ENCODE measurements at regions not wholly inside any gene's neighbourhood (a gene's known extent, or its start where the extent isn't known, plus 50 kb on each side); places are given as distances from the start of the nearest gene placed in this dataset.

DNA sequence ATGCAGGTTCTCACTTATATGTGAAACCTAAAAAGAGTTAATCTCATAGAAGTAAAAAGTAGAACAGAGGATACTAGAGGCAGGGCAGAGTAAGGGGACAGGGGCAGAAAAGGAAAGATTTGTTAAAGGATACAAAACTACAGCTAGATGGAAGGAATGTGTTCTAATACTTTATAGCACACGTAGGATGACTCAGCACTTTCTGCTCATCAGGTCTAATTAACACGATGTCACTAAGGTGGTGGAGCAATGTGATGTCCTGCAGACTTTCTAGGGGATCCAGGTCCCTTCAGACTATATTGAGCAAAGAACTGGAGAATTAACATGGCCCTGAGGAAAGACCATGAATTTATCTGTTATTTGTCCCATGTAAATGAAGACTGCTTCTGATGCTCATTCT lies 80.8 kb upstream of the CMKLR1 start:
- no peaks in the 10 kb centered on the region for H3K9me3 ChIP-seq
- no peak overlapping the region for H3K27ac ChIP-seq (replicated peaks in 1 of 4)
- DNase-seq (ENCODE audit: extremely low spot score) = no peak
- H3K4me3 ChIP-seq = no peak overlapping the region
- intact Hi-C loops (cut with DNase I) = no loop called here
- H3K27me3 ChIP-seq = no peaks in the 10 kb centered on the region
- H3K36me3 ChIP-seq = no peaks in the 10 kb centered on the region
- TF ChIP-seq POLR2AphosphoS5 (IDR thresholded peaks at IDR 0.05) = no peak
- TF ChIP-seq, protein P1, sequence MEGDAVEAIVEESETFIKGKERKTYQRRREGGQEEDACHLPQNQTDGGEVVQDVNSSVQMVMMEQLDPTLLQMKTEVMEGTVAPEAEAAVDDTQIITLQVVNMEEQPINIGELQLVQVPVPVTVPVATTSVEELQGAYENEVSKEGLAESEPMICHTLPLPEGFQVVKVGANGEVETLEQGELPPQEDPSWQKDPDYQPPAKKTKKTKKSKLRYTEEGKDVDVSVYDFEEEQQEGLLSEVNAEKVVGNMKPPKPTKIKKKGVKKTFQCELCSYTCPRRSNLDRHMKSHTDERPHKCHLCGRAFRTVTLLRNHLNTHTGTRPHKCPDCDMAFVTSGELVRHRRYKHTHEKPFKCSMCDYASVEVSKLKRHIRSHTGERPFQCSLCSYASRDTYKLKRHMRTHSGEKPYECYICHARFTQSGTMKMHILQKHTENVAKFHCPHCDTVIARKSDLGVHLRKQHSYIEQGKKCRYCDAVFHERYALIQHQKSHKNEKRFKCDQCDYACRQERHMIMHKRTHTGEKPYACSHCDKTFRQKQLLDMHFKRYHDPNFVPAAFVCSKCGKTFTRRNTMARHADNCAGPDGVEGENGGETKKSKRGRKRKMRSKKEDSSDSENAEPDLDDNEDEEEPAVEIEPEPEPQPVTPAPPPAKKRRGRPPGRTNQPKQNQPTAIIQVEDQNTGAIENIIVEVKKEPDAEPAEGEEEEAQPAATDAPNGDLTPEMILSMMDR (IDR thresholded peaks at IDR 0.05) = no peak
- TF ChIP-seq POLR2A (IDR thresholded peaks at IDR 0.05; ENCODE audit: low read depth) = no peak
- TF ChIP-seq EP300 (IDR thresholded peaks at IDR 0.05) = no peak
- peaks cover 0 to 25% (median 17%) of the 10 kb centered on the region in 4 donors for H3K4me1 ChIP-seq
- 60% methylated on average over 2 of the region's 2 CpGs for WGBS

DNA sequence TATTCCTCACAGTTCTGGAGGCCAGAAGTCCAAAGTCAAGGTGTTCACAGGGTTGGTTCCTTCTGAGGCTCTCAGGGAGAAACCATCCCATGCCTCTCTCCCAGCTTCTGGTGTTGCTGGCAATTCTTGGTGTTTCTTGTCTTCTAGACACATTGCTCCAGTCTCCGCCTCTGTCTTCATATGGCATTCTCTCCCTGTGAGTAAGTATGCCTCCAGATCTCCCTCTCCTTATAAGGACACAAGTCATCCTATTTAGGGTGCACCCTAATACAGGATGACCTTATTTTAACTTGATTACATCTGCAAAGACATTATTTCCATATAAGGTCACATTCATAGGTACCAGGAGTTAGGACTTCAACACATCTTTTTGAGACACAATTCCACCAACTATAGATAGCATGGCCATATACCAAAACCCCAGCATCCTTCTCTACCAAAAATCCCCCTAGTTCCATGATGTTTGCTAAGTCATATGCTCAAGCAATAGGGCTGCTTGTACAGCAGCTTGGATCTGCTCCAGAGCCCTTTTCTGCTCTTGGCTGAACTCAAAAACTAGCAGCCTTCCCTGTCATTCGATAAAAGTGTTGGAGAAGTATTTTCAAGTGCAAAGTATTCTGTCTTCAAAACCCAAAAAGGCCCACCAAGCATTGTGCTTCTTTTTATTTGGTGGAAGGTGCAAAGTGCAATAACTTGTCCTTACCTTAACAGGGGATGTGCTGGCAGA lies 79.2 kb upstream of the CMKLR1 start:
- WGBS = 81% methylated on average over 2 of the region's 2 CpGs
- H3K9me3 ChIP-seq = no peaks in the 10 kb centered on the region
- no peaks in the 10 kb centered on the region for H3K27me3 ChIP-seq
- no peaks in the 10 kb centered on the region for H3K36me3 ChIP-seq
- TF ChIP-seq POLR2AphosphoS5 (IDR thresholded peaks at IDR 0.05) (no peak), EP300 (IDR thresholded peaks at IDR 0.05) (no peak), POLR2A (IDR thresholded peaks at IDR 0.05; ENCODE audit: low read depth) (no peak)
- TF ChIP-seq, protein P1 (IDR thresholded peaks at IDR 0.05) = no peak
- intact Hi-C loops (cut with DNase I) = no loop called here
- peaks cover 0 to 25% (median 17%) of the 10 kb centered on the region in 4 donors for H3K4me1 ChIP-seq
- no peak overlapping the region for H3K27ac ChIP-seq (replicated peaks in 1 of 4)
- no peak overlapping the region for H3K4me3 ChIP-seq
- DNase-seq (ENCODE audit: extremely low spot score) = no peak

DNA sequence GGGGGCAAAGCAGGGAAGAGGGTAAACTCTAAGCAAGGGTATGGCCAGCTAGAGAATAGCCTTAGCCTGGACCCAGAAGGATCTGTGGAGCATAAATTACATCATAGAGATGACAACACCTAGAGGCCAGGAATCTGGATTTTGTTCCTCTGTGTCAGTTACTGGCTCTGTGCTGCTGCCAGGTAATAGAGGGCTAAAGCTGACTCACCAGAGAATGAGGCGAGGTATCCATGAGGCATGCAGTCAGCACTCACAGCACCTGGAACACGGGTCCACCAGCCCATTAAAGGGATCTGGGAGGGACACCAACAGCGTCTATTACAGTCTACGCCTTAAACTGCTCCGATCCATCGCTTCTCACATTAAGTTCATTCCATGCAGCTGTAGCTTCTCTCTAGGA lies 74.9 kb upstream of the CMKLR1 start:
- Histone ChIP-seq H3K36me3 (no peaks in the 10 kb centered on the region), H3K9me3 (no peaks in the 10 kb centered on the region), H3K27ac (replicated peaks in 1 of 4) (no peak overlapping the region), H3K27me3 (no peaks in the 10 kb centered on the region), H3K4me3 (no peak overlapping the region), H3K4me1 (peaks cover 0 to 14% (median 6%) of the 10 kb centered on the region in 4 donors)
- no peak for DNase-seq (ENCODE audit: extremely low spot score)
- WGBS = 89% methylated on average over 6 of the region's 6 CpGs
- intact Hi-C loops (cut with DNase I) = no loop called here
- TF ChIP-seq POLR2A (IDR thresholded peaks at IDR 0.05; ENCODE audit: low read depth) (no peak), POLR2AphosphoS5 (IDR thresholded peaks at IDR 0.05) (no peak), EP300 (IDR thresholded peaks at IDR 0.05) (no peak)
- TF ChIP-seq, protein P1 (IDR thresholded peaks at IDR 0.05) = no peak

DNA sequence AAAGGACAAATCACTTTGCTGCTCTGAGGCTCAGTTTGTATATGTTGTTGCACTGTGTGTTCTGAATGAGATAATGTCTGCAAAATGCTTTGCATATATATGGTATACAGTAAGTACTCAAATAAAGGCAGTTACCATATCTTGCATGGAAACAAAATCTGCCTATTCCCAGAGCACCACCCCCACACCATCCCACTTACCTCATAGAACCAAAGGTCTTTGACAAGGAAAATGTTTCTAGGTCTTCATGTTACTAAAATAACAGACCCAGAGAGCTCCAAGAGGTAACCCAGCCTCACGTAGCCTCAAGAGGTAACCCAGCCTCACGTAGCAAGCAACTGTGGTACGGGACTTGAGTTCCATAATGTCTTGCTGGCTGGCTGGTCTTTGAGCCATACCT lies 71.6 kb upstream of the CMKLR1 start:
- no peak for DNase-seq (ENCODE audit: extremely low spot score)
- intact Hi-C loops (cut with DNase I) = no loop called here
- 69% methylated on average over 3 of the region's 3 CpGs for WGBS
- Histone ChIP-seq H3K4me3 (no peak overlapping the region), H3K4me1 (no peaks in the 10 kb centered on the region), H3K27ac (replicated peaks in 1 of 4) (no peak overlapping the region), H3K27me3 (no peaks in the 10 kb centered on the region), H3K36me3 (no peaks in the 10 kb centered on the region), H3K9me3 (peaks cover 0 to 13% (median 5%) of the 10 kb centered on the region in 4 donors)
- TF ChIP-seq POLR2AphosphoS5 (IDR thresholded peaks at IDR 0.05) = no peak
- no peak for TF ChIP-seq EP300 (IDR thresholded peaks at IDR 0.05)
- no peak for TF ChIP-seq POLR2A (IDR thresholded peaks at IDR 0.05; ENCODE audit: low read depth)
- TF ChIP-seq, protein P1 (IDR thresholded peaks at IDR 0.05) = no peak

DNA sequence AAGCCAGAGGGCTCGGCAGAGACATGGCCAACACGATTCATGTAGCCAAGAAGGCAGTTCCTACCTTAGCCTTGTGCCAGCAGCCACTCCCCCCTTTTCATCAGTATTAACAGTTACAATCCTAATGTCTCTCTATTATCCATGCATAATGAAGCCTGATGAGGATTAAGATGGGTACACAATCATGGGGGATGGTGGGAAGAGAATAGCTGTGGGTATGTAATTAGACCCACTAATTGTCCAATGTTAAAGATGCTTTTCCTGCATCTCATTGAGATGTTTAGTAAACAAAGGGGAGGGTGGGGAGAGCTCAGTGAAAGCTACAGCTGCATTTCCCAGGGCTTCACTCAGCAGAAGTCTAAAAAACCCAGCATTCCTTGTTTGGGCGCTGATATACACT lies 70.4 kb upstream of the CMKLR1 start:
- intact Hi-C loops (cut with DNase I) = no loop called here
- Histone ChIP-seq H3K27me3 (no peaks in the 10 kb centered on the region), H3K27ac (replicated peaks in 1 of 4) (no peak overlapping the region), H3K36me3 (no peaks in the 10 kb centered on the region), H3K4me1 (no peaks in the 10 kb centered on the region), H3K4me3 (no peak overlapping the region), H3K9me3 (peaks cover 0 to 13% (median 6%) of the 10 kb centered on the region in 4 donors)
- DNase-seq (ENCODE audit: extremely low spot score) = no peak
- TF ChIP-seq, protein P1 (IDR thresholded peaks at IDR 0.05) = no peak
- TF ChIP-seq POLR2A (IDR thresholded peaks at IDR 0.05; ENCODE audit: low read depth) (no peak), EP300 (IDR thresholded peaks at IDR 0.05) (no peak)
- 69% methylated on average over 3 of the region's 3 CpGs for WGBS

Measured in esophagus muscularis mucosa (tissue), 4 donors.